Panc1 (cell line): ENCODE measurements at regions not wholly inside any gene's neighbourhood (a gene's known extent, or its start where the extent isn't known, plus 50 kb on each side); places are given as distances from the start of the nearest gene placed in this dataset.

Source experiments
- ATAC-seq: fragments of 200-7000 bp; cut with Tn5 transposase; 2 replicates; pipeline ENCODE4 v1.9.1; 2020; ENCODE audit warnings: mild to moderate bottlenecking, moderate library complexity
- BruUV-seq: library from RNA; stranded (reverse); fragments of 400-500 nt; replicated peaks from 2 replicates; lab custom pipeline; 2021; lab: Mats Ljungman, UMichigan
- CTCF ChIA-PET: fragments of 300-600 bp; sonication (Branson Sonifier 250); formaldehyde crosslinking; loops from one replicate; lab custom pipeline; 2022; ENCODE audit warnings: antibody characterized with exemption; lab: Charles Lee
- POLR2A ChIA-PET: fragments of 300-600 bp; sonication (Branson Sonifier 250); formaldehyde crosslinking; loops from one replicate; lab custom pipeline; 2022; ENCODE audit warnings: antibody characterized with exemption; lab: Charles Lee
- DNase-seq: peaks from one replicate; pipeline ENCODE4 v3.0.0-alpha.2; 2010; ENCODE audit warnings: low read depth, low spot score
- H3K27ac ChIP-seq: 2 replicates; pipeline ENCODE4 v1.5.1; 2011; ENCODE audit warnings: mild to moderate bottlenecking, low read length, inconsistent platforms
- H3K27me3 ChIP-seq: fragments of 200-500 bp; sonication (Bioruptor generic); 2 replicates; pipeline ENCODE4 v1.6.0; 2014; ENCODE audit warnings: low read length, inconsistent platforms; ENCODE audit not compliant: control insufficient read depth, insufficient read depth
- H3K36me3 ChIP-seq: fragments of 200-500 bp; sonication (Bioruptor generic); 2 replicates; pipeline ENCODE4 v1.5.1; 2014; ENCODE audit warnings: inconsistent platforms, mild to moderate bottlenecking, low read length, moderate library complexity; ENCODE audit not compliant: control insufficient read depth, insufficient read depth
- H3K4me1 ChIP-seq: 2 replicates; pipeline ENCODE4 v1.5.1; 2011; ENCODE audit warnings: inconsistent platforms, mild to moderate bottlenecking, low read length, moderate library complexity; ENCODE audit not compliant: control insufficient read depth, insufficient read depth
- H3K4me3 ChIP-seq, 2 experiments: 2 replicates each; pipeline ENCODE4 v1.5.1; 2011 to 2012; ENCODE audit warnings: low read depth in 2 of 2, low read length in 2 of 2, mild to moderate bottlenecking in 2 of 2, inconsistent platforms in 1 of 2, moderate library complexity in 1 of 2
- H3K9me3 ChIP-seq: fragments of 200-500 bp; sonication (Bioruptor generic); 2 replicates; pipeline ENCODE4 v1.5.1; 2014; ENCODE audit warnings: low read depth, mild to moderate bottlenecking, inconsistent platforms, low read length, moderate library complexity; ENCODE audit not compliant: control insufficient read depth, insufficient read depth
- POLR2AphosphoS5 ChIP-seq: IDR thresholded peaks from 2 replicates; pipeline ENCODE4 v1.6.1; 2012; ENCODE audit warnings: mild to moderate bottlenecking, low read depth, low read length, moderate library complexity
- SIN3A ChIP-seq: IDR thresholded peaks from 2 replicates; pipeline ENCODE4 v1.6.1; 2012; ENCODE audit warnings: low read depth, mild to moderate bottlenecking, low read length, moderate library complexity, borderline replicate concordance; ENCODE audit not compliant: insufficient read depth
- TCF7L2 ChIP-seq: IDR thresholded peaks from 2 replicates; pipeline ENCODE4 v1.6.1; 2011; ENCODE audit warnings: mild to moderate bottlenecking, low read depth, low read length, inconsistent platforms
- in situ Hi-C: cut with HindIII; loops from 2 replicates; pipeline ENCODE4 v1.10.0; 2016; ENCODE audit warnings: low sequenced_read_pairs, low pct_unique_long_range_greater_than_20kb
- intact Hi-C: fragments of 100-400 bp; cut with micrococcal nuclease; formaldehyde crosslinking; loops from one replicate; pipeline ENCODE4 v1.10.0; 2022; ENCODE audit not compliant: unreplicated experiment
- TF ChIP-seq, protein P1 (sequence below), 2 experiments: IDR thresholded peaks; 2 replicates each; pipeline ENCODE4 v1.6.1; 2011 to 2012; ENCODE audit warnings: low read depth in 2 of 2, control low read depth in 1 of 2, low read length in 1 of 2, mild to moderate bottlenecking in 1 of 2, moderate library complexity in 1 of 2; ENCODE audit not compliant: insufficient read depth in 1 of 2
- TF ChIP-seq, protein P2 (sequence below): fragments of 450-650 bp; IDR thresholded peaks from 2 replicates; pipeline ENCODE4 v1.5.1; 2017; ENCODE audit warnings: mild to moderate bottlenecking

DNA sequence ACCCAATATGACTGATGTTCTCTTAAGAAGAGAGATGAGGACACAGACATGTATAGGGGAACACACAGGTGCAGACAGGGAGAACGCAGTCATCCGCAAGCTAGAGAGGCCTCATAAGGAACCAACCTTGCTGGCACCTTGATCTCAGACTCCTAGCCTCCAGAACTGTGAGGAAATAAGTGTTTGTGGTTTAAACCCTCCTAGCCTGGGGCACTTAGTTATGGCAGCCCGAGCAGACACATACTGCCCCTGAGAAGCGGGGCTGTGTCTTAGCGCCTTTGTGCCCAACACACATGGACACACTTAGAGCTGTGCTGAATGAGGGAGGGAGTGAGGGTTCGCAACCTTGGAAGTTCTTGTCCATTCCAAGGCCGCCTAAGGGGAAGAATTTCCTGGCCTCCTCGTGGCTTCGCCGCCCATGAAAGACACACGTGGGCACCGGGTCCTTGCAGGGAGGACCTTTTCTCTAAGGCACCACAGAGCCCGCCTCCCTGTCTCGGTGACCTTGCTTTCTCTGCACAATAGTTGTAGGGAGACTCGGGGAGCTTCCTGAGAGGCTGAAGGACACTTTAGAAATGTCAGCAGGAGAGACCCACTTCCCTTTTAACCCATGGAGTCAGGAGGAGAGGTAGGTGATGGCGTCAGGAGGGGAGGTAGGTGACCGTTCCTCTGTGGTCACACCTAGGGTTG, 224.5 kb upstream of the HDAC4 start:
- ChIA-PET CTCF (no interaction called here), POLR2A (no interaction called here)
- no peak overlapping the region for H3K27ac ChIP-seq
- DNase-seq (no peak), ATAC-seq (no peak)
- intact Hi-C loops (no loop called here), in situ Hi-C loops (no loop called here)
- H3K36me3 ChIP-seq, result no peaks in the 10 kb centered on the region
- peaks cover 5% of the 10 kb centered on the region; the same call in 1 of the 2 replicates for H3K27me3 ChIP-seq
- no peak overlapping the region for H3K4me3 ChIP-seq
- BruUV-seq, result no TSS peak
- TF ChIP-seq, protein P1, sequence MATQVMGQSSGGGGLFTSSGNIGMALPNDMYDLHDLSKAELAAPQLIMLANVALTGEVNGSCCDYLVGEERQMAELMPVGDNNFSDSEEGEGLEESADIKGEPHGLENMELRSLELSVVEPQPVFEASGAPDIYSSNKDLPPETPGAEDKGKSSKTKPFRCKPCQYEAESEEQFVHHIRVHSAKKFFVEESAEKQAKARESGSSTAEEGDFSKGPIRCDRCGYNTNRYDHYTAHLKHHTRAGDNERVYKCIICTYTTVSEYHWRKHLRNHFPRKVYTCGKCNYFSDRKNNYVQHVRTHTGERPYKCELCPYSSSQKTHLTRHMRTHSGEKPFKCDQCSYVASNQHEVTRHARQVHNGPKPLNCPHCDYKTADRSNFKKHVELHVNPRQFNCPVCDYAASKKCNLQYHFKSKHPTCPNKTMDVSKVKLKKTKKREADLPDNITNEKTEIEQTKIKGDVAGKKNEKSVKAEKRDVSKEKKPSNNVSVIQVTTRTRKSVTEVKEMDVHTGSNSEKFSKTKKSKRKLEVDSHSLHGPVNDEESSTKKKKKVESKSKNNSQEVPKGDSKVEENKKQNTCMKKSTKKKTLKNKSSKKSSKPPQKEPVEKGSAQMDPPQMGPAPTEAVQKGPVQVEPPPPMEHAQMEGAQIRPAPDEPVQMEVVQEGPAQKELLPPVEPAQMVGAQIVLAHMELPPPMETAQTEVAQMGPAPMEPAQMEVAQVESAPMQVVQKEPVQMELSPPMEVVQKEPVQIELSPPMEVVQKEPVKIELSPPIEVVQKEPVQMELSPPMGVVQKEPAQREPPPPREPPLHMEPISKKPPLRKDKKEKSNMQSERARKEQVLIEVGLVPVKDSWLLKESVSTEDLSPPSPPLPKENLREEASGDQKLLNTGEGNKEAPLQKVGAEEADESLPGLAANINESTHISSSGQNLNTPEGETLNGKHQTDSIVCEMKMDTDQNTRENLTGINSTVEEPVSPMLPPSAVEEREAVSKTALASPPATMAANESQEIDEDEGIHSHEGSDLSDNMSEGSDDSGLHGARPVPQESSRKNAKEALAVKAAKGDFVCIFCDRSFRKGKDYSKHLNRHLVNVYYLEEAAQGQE (IDR thresholded peaks at IDR 0.05; ENCODE audit: insufficient read depth in 1 of 2, low read depth in 2 of 2, low read length in 1 of 2), result no peak
- TF ChIP-seq POLR2AphosphoS5, result no peak
- TF ChIP-seq TCF7L2, result no peak
- no peak for TF ChIP-seq SIN3A
- TF ChIP-seq, protein P2, sequence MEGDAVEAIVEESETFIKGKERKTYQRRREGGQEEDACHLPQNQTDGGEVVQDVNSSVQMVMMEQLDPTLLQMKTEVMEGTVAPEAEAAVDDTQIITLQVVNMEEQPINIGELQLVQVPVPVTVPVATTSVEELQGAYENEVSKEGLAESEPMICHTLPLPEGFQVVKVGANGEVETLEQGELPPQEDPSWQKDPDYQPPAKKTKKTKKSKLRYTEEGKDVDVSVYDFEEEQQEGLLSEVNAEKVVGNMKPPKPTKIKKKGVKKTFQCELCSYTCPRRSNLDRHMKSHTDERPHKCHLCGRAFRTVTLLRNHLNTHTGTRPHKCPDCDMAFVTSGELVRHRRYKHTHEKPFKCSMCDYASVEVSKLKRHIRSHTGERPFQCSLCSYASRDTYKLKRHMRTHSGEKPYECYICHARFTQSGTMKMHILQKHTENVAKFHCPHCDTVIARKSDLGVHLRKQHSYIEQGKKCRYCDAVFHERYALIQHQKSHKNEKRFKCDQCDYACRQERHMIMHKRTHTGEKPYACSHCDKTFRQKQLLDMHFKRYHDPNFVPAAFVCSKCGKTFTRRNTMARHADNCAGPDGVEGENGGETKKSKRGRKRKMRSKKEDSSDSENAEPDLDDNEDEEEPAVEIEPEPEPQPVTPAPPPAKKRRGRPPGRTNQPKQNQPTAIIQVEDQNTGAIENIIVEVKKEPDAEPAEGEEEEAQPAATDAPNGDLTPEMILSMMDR, result no peak
- no peaks in the 10 kb centered on the region for H3K9me3 ChIP-seq
- no peaks in the 10 kb centered on the region for H3K4me1 ChIP-seq

DNA sequence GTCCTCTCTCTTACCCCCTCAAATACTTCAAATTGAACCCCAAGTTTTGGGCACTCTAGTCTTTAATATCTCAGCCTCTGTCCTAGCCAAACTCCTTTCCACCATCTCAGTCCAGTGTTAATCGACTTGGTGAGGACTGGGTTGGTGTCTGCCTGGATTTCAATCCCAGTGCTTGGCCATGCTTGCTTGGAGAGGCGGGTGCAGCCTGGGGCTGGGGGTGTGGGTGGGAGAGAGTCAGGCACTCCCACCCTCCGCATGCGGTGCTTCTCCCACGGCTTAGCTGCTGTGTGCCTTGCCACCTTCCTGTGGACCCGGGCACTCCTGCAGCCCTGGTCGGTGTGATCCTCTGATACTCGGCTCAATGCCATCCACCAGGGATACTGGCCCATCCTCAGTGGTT, 220.8 kb upstream of the HDAC4 start:
- no peaks in the 10 kb centered on the region for H3K4me1 ChIP-seq
- intact Hi-C loops (no loop called here), in situ Hi-C loops (no loop called here)
- TF ChIP-seq, protein P1 (IDR thresholded peaks at IDR 0.05; ENCODE audit: insufficient read depth in 1 of 2, low read depth in 2 of 2, low read length in 1 of 2), result no peak
- POLR2A ChIA-PET, result no interaction called here
- H3K27me3 ChIP-seq, result no peaks in the 10 kb centered on the region
- H3K27ac ChIP-seq, result no peak overlapping the region
- no peak for ATAC-seq
- DNase-seq, result no peak
- H3K9me3 ChIP-seq, result no peaks in the 10 kb centered on the region
- H3K36me3 ChIP-seq, result no peaks in the 10 kb centered on the region
- no TSS peak for BruUV-seq
- H3K4me3 ChIP-seq, result no peak overlapping the region
- CTCF ChIA-PET, result no interaction called here
